ENCODE measurements at regions not wholly inside any gene's neighbourhood (a gene's known extent, or its start where the extent isn't known, plus 50 kb on each side); places are given as distances from the start of the nearest gene placed in this dataset.
"Not testable (repeated sequence)": the region's sequence is repeated elsewhere in the genome, so short reads cannot be mapped to it uniquely, and the experiment has no call there.

GRCh38 chr17:65297916-65298315, 160.7 kb downstream of the RGS9 start:
- no peak for DNase-seq (ENCODE audit: low read depth)
- no peak overlapping the region for H3K4me3 ChIP-seq (ENCODE audit: low read depth, low read length)
- TF ChIP-seq CTCF (IDR thresholded peaks at IDR 0.05; ENCODE audit: low read depth, low read length, missing control alignments), result no peak

DNA sequence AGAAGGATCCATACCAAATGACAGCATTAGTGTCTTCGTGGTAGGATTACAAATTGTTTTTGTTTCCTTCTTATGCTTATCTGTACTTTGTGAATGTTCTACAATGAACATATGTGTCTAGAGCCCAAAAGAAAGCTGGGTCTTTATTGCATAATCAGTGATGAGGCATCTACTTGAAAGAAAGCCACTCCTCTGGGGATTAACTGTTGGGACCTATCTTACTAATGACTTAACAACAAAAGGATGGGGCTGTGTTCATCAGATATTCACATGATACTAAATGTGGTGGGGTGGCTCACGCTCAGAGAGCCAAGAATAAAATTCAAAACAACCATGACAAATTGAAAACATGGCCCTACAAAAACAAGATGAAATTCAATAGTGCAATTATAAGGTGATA, 160.2 kb downstream of the RGS9 start:
- TF ChIP-seq CTCF (IDR thresholded peaks at IDR 0.05; ENCODE audit: low read depth, low read length, missing control alignments), result no peak
- DNase-seq (ENCODE audit: low read depth), result no peak
- H3K4me3 ChIP-seq (ENCODE audit: low read depth, low read length), result no peak overlapping the region

GRCh38 chr17:65294181-65294719, 157.1 kb downstream of the RGS9 start:
- peak; percentile 10 for DNase-seq (ENCODE audit: low read depth)
- peak; percentile 86 for TF ChIP-seq CTCF (IDR thresholded peaks at IDR 0.05; ENCODE audit: low read depth, low read length, missing control alignments)
- H3K4me3 ChIP-seq (ENCODE audit: low read depth, low read length), result no peak overlapping the region

GRCh38 chr17:65293584-65294180, 156.5 kb downstream of the RGS9 start:
- DNase-seq (ENCODE audit: low read depth), result no peak
- no peak for TF ChIP-seq CTCF (IDR thresholded peaks at IDR 0.05; ENCODE audit: low read depth, low read length, missing control alignments)
- no peak overlapping the region for H3K4me3 ChIP-seq (ENCODE audit: low read depth, low read length)

DNA sequence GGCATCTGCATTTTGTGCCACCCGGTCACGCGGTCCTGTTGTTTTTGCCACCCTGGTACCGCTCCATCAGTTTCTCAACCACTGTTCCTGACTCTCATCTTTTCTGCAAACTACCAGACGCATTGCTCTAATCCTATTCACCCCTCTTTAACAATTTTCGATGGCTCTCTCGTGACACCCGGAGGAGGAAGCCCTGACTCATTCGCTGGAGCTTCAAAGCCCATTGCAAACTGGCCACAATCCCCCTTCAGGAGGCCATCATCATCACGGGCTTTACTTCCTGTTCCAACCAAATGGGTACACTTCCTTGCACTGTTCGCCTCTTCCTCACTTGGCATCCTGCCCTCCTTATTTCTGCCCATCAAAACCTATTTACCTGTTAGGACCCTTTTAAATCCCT, 155.3 kb downstream of the RGS9 start:
- H3K4me3 ChIP-seq (ENCODE audit: low read depth, low read length), result no peak overlapping the region
- no peak for TF ChIP-seq CTCF (IDR thresholded peaks at IDR 0.05; ENCODE audit: low read depth, low read length, missing control alignments)
- DNase-seq (ENCODE audit: low read depth), result no peak

- H3K4me3 ChIP-seq (ENCODE audit: low read depth, low read length); DNase-seq (ENCODE audit: low read depth): not testable (repeated sequence)
These were observed 154.1 kb downstream of the RGS9 start for GRCh38 chr17:65291301-65291700.

- no peak for TF ChIP-seq CTCF (IDR thresholded peaks at IDR 0.05; ENCODE audit: low read depth, low read length, missing control alignments)
- no peak overlapping the region for H3K4me3 ChIP-seq (ENCODE audit: low read depth, low read length)
- DNase-seq (ENCODE audit: low read depth), result no peak
These were observed 153.4 kb downstream of the RGS9 start for GRCh38 chr17:65290616-65291015.

Data from GM12864 (cell line).